MM.1S (cell line): ENCODE measurements at regions not wholly inside any gene's neighbourhood (a gene's known extent, or its start where the extent isn't known, plus 50 kb on each side); places are given as distances from the start of the nearest gene placed in this dataset.

Experiments
- DNase-seq: peaks from one replicate; pipeline ENCODE4 v3.0.0-alpha.2; 2015
- H2AFZ ChIP-seq: fragments of 300-600 bp; sonication (generic); 2 replicates; pipeline ENCODE4 v1.6.0; 2016; ENCODE audit warnings: antibody characterized with exemption, low read length
- H3F3A ChIP-seq: fragments of 300-600 bp; sonication (generic); 2 replicates; pipeline ENCODE4 v1.6.1; 2016; ENCODE audit warnings: mild to moderate bottlenecking, antibody characterized with exemption, low read length, moderate library complexity, mixed read lengths; ENCODE audit not compliant: insufficient read depth
- H3K27ac ChIP-seq: fragments of 300-600 bp; sonication (generic); 2 replicates; pipeline ENCODE4 v1.5.1; 2016; ENCODE audit warnings: mild to moderate bottlenecking, low read length
- H3K27me3 ChIP-seq: fragments of 300-600 bp; sonication (generic); replicated peaks from 2 replicates; pipeline ENCODE4 v1.6.0; 2016; ENCODE audit warnings: low read length; ENCODE audit not compliant: insufficient read depth
- H3K36me3 ChIP-seq: fragments of 300-600 bp; sonication (generic); replicated peaks from 2 replicates; pipeline ENCODE4 v1.6.1; 2016; ENCODE audit warnings: mild to moderate bottlenecking, low read length, mixed read lengths; ENCODE audit not compliant: insufficient read depth
- H3K4me1 ChIP-seq: fragments of 300-600 bp; sonication (generic); 2 replicates; pipeline ENCODE4 v1.6.1; 2016; ENCODE audit warnings: low read length, mixed read lengths
- H3K4me2 ChIP-seq: fragments of 300-600 bp; sonication (generic); 2 replicates; pipeline ENCODE4 v1.6.0; 2016; ENCODE audit warnings: low read depth, low read length
- H3K4me3 ChIP-seq: fragments of 300-600 bp; sonication (generic); 2 replicates; pipeline ENCODE4 v1.5.1; 2016; ENCODE audit warnings: low read length, mixed read lengths
- H3K79me2 ChIP-seq: fragments of 300-600 bp; sonication (generic); 2 replicates; pipeline ENCODE4 v1.6.1; 2016; ENCODE audit warnings: mixed run types, low read length, mixed read lengths
- H3K9ac ChIP-seq: fragments of 300-600 bp; sonication (generic); 2 replicates; pipeline ENCODE4 v1.6.1; 2016; ENCODE audit warnings: low read length, mixed read lengths
- H3K9me2 ChIP-seq: fragments of 300-600 bp; sonication (generic); replicated peaks from 2 replicates; pipeline ENCODE4 v1.6.1; 2016; ENCODE audit warnings: mild to moderate bottlenecking, low read length, mixed read lengths; ENCODE audit not compliant: insufficient read depth
- H3K9me3 ChIP-seq: fragments of 300-600 bp; sonication (generic); replicated peaks from 2 replicates; pipeline ENCODE4 v1.6.1; 2016; ENCODE audit warnings: mild to moderate bottlenecking, low read length, mixed read lengths; ENCODE audit not compliant: insufficient read depth
- H4K20me1 ChIP-seq: fragments of 300-600 bp; sonication (generic); 2 replicates; pipeline ENCODE4 v1.6.1; 2016; ENCODE audit warnings: mild to moderate bottlenecking, low read length, moderate library complexity, mixed read lengths; ENCODE audit not compliant: insufficient read depth
- CTCF ChIP-seq: fragments of 300-600 bp; sonication (generic); IDR thresholded peaks from 2 replicates; pipeline ENCODE4 v1.5.1; 2016; ENCODE audit warnings: antibody characterized with exemption, low read length, mixed read lengths
- EZH2 ChIP-seq: fragments of 300-600 bp; sonication (generic); optimal IDR thresholded peaks from 2 replicates; pipeline ENCODE3; 2017; ENCODE audit warnings: low read depth, mild to moderate bottlenecking, antibody characterized with exemption, low read length, mixed read lengths
- EZH2phosphoT487 ChIP-seq: fragments of 300-600 bp; sonication (generic); IDR thresholded peaks from 2 replicates; pipeline ENCODE4 v1.6.1; 2018; ENCODE audit warnings: antibody characterized with exemption, low read length

DNA sequence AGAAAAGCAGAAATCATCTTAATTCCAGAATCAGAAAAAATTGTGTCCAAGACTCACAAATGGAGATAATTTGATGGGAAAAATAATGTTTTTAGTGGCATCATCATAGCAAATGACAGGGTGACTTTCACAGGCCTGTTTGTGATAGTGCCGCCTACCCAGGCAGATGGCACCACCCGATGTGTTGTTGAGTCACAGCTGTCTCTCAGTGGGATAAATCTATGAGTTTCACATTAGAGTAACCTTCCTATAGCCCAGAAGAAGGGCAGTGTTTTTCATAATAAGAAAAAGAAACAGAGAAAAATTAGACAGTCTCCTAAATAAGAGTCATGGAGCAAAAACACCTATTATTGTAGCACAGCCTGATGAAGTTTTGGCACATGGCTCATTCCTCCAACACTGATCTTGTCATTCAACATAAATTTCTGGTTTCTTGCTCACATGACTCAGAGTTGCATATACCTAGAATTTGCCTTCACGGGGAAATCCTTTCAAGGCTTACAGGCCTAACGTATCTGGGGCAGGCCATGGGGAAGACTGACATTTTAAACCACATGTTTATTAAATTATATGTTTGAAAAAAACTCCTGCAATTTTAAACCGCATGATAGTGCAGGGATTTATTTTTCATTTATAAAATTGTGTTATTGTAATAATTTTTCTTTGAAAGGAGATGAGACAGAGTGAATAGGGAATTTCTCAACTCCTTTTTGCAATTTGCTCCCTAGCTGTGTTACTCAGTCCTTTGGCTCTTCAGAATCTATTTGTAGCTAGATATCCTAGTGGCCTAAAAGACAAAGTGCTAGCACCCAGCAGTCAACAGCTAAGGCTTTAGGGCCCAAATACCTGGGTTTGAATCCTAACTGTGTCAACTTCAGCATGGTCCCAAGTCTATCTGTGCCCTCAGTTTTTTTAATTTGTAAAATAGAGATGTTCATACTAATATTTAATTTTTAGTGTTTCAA is 393.7 kb downstream of the NDFIP2 start:
- H2AFZ ChIP-seq, result no peak overlapping the region
- H3K27me3 ChIP-seq, result no peaks in the 10 kb centered on the region
- no peaks in the 10 kb centered on the region for H3K9me3 ChIP-seq
- TF ChIP-seq EZH2phosphoT487, result no peak
- TF ChIP-seq CTCF, result no peak
- H3K4me3 ChIP-seq, result no peak overlapping the region
- H3K4me1 ChIP-seq, result no peaks in the 10 kb centered on the region
- no peaks in the 10 kb centered on the region for H3K79me2 ChIP-seq
- no peak overlapping the region for H3K4me2 ChIP-seq
- H3K9ac ChIP-seq, result no peak overlapping the region
- H3K9me2 ChIP-seq, result no peaks in the 10 kb centered on the region
- H4K20me1 ChIP-seq, result no peaks in the 10 kb centered on the region
- no peak overlapping the region for H3K27ac ChIP-seq
- no peaks in the 10 kb centered on the region for H3K36me3 ChIP-seq
- H3F3A ChIP-seq, result no peaks in the 10 kb centered on the region
- DNase-seq, result no peak

DNA sequence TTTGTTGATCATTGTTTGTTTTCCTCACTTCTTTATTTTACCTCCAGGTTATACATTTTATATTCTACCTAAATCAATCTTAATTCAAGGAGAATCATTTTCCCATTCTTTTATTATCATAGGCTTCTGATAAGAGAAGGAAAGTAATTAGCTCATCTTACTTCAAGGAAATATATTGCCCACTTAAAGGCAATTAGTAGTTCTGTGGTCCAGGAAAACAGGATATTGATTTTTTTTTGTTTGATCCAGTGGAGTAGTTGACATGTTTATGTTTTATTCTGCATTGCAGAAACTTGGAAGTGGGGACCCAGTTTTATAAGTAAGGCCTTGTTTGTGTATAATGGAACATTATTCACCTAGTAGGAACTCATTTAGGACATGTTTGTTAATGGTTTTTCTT is 390.6 kb downstream of the NDFIP2 start:
- DNase-seq, result no peak
- H3K4me2 ChIP-seq, result no peak overlapping the region
- no peaks in the 10 kb centered on the region for H3K9me3 ChIP-seq
- no peaks in the 10 kb centered on the region for H3K79me2 ChIP-seq
- H3K9ac ChIP-seq, result no peak overlapping the region
- H3F3A ChIP-seq, result no peaks in the 10 kb centered on the region
- H3K36me3 ChIP-seq, result no peaks in the 10 kb centered on the region
- H3K4me1 ChIP-seq, result no peaks in the 10 kb centered on the region
- H3K27ac ChIP-seq, result no peak overlapping the region
- H3K9me2 ChIP-seq, result no peaks in the 10 kb centered on the region
- no peaks in the 10 kb centered on the region for H4K20me1 ChIP-seq
- H3K4me3 ChIP-seq, result no peak overlapping the region
- no peak overlapping the region for H2AFZ ChIP-seq
- TF ChIP-seq EZH2 (no peak), EZH2phosphoT487 (no peak), CTCF (no peak)
- no peaks in the 10 kb centered on the region for H3K27me3 ChIP-seq

DNA sequence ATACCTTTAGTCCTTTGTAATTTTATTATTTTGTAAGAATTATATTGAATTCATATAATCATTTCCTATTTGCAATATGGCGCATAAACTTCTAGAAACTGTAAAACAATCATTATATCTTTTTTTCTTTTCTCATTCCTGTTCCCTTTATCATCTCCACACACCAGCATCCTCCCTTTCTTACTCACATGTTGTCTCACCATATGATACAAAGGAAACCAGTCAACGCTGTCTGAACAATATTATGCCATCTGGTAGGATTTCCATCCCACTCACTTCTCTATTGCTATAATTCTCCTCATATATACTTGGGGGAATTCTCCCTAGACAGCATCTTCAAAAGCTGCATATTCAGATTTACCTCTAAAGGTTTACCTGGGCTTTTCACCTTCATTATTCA is 389.8 kb downstream of the NDFIP2 start:
- Histone ChIP-seq H3K79me2 (no peaks in the 10 kb centered on the region), H3K4me1 (no peaks in the 10 kb centered on the region), H2AFZ (no peak overlapping the region), H3K27me3 (no peaks in the 10 kb centered on the region), H3K9ac (no peak overlapping the region), H3K9me2 (no peaks in the 10 kb centered on the region), H4K20me1 (no peaks in the 10 kb centered on the region), H3K9me3 (no peaks in the 10 kb centered on the region), H3F3A (no peaks in the 10 kb centered on the region), H3K4me2 (no peak overlapping the region), H3K4me3 (no peak overlapping the region), H3K27ac (no peak overlapping the region), H3K36me3 (no peaks in the 10 kb centered on the region)
- TF ChIP-seq EZH2phosphoT487, result no peak
- no peak for TF ChIP-seq EZH2
- TF ChIP-seq CTCF, result no peak
- DNase-seq, result no peak
